GM12872 (cell line): ENCODE measurements at regions not wholly inside any gene's neighbourhood (a gene's known extent, or its start where the extent isn't known, plus 50 kb on each side); places are given as distances from the start of the nearest gene placed in this dataset.

Experiments
- TF ChIP-seq, protein P1 (sequence below): IDR thresholded peaks from 3 replicates; pipeline ENCODE4 v1.5.1; 2011; ENCODE audit warnings: low read depth, mild to moderate bottlenecking, low read length, moderate library complexity; ENCODE audit not compliant: insufficient read depth

DNA sequence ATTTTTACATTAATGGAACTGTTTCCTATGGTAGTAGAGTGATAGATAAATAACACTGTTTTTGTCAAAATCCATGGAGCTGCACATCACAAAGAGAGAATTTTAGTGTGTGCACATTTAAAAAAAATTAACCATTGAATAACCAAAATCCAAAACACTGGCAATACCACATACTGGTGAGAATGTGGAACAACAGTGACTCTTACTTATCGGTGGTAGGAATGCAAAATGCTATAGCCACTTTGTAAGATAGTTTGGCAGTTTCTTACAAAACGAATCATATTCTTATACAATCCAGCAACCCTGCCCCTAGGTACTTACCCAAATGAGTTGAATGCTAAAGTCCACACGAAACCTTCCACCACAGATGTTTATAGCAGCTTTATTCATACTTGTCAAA is 229.6 kb upstream of the GPR101 start:
- TF ChIP-seq, protein P1, sequence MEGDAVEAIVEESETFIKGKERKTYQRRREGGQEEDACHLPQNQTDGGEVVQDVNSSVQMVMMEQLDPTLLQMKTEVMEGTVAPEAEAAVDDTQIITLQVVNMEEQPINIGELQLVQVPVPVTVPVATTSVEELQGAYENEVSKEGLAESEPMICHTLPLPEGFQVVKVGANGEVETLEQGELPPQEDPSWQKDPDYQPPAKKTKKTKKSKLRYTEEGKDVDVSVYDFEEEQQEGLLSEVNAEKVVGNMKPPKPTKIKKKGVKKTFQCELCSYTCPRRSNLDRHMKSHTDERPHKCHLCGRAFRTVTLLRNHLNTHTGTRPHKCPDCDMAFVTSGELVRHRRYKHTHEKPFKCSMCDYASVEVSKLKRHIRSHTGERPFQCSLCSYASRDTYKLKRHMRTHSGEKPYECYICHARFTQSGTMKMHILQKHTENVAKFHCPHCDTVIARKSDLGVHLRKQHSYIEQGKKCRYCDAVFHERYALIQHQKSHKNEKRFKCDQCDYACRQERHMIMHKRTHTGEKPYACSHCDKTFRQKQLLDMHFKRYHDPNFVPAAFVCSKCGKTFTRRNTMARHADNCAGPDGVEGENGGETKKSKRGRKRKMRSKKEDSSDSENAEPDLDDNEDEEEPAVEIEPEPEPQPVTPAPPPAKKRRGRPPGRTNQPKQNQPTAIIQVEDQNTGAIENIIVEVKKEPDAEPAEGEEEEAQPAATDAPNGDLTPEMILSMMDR, result no peak

DNA sequence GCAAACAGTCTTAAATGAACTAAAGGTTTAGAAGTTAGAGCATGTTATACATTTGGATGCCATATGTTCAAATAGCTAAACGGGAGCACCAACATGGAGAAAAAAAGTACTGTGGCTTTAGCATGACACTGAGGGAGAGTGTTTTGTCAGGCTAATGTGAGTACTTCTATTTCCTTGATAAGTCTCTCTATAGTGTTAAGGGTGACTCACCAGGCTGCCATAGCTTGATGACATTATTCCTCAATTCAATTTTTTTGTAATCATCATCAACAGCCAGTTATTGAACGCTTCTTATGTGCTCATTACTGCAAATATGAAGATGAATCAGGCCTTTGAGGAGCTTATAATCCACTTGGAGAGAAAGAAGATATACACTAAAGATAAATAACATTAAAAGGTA is 211.4 kb upstream of the GPR101 start:
- TF ChIP-seq, protein P1, result no peak

DNA sequence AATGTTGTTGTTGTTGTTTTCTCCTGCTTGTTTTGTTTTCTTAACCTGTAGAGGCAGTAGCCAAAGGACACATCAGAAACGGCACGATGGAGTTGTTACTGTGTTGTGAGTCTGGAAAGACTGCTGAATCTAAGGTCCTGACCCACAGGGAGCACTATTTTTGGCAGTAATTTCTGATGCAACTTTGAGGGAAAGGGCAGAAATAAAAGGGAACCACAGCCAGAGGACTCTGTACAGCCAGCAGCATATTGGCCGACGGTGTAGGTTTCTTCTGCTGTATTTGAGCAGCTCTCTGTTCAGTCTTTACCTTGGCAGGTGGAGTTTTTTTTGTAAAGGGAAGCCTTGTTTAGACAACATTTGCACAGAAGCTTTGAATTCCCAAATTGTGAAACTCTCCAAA is 203.0 kb upstream of the GPR101 start:
- TF ChIP-seq, protein P1, result no peak

DNA sequence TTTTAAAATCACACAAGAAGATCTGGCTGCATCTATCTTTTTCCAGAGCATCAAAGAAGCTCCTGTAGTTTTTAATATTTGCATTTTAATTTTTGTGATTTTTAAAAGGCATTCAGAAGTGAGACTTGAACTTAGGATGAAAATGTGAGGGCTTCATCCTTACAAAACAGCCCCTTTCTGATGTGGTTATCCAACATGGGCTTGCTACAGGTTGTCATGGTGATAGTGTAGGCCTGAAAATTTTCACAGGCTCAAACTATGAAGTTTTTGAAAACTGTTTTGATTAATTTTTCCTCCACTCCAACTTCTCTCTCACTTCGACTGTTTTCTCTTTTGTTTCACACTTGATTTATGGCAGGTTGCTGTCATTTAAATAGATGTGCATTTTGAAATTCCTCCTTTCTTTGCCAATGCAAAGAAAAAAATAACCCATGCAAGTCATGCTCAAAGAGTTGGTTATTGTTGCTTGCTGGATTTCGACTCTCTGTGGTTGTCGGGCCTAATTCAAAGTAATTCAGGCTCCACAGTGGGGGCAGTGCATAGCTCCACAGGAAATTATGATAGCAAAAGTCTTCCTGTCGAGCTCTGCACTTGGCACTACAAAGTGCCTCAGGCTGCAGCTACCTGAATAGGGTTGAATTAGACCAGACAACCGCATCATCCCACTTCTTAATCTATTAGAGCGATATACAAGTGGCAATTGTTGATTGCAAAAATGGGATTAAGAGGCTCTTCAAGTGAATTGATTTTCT is 201.0 kb upstream of the GPR101 start:
- TF ChIP-seq, protein P1, result no peak

DNA sequence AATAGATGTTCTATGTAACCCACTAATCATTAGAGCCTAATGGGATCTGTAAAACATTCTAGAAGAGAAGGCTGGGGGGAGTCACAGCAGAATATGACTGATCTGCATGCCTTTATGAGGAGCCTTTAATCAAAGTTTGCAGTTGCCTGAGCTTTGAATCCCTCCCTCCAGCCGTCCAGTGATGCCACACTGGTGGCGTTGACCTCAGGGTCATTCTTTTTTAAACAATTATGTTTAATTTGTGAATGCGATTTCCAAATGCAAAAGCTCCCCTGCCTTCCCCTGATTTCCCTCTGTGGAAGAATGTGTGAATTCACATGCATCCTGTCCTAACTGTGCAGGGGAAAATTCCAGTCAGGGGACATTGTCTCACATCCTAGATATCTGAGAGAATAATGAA is 199.7 kb upstream of the GPR101 start:
- TF ChIP-seq, protein P1, result no peak

DNA sequence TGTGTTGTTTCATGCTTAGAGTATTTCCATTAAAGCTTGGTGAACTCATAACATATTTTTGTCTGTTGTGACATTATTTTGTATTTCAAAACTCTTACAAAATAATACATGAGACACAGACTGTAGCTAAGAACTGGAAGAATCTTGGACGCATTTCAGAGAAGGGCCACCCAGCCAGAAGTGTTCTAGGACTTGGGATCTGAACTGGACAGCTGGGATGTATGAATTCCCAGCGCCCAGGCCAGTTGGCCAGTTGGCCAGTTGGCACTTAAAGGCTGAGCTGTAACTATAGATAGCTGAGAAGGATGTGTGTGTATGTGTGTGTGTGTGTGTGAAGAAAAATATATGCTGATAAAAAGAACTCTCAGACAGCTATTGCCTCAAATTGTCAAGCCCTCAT is 193.4 kb upstream of the GPR101 start:
- TF ChIP-seq, protein P1, result no peak

DNA sequence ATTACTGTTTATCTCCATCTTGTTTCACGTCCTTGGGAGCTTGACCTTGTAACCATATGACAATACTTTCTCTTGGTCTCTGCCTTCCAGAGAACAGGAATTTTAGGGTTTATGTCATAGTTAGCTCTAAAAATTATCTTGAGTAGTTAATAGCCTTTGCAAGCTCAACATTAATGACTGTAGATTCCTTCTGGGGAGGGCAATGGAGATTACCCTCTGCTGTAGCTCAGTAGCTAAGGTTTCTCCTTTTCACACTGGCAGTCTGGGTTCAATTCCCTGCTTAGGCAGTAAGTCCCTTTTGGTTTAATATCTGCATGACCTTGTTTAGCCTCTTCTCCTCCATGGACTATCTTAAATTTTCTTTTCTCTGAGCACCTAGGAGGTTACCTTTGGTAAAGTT is 181.7 kb upstream of the GPR101 start:
- TF ChIP-seq, protein P1, result no peak
